ENCODE measurements at regions not wholly inside any gene's neighbourhood (a gene's known extent, or its start where the extent isn't known, plus 50 kb on each side); places are given as distances from the start of the nearest gene placed in this dataset.

- Histone ChIP-seq H3K9me3 (ENCODE audit: control insufficient read depth, insufficient read depth, low read length) (no peaks in the 10 kb centered on the region), H3K4me1 (ENCODE audit: control insufficient read depth, insufficient read depth, low read length) (no peaks in the 10 kb centered on the region), H3K4me3 (ENCODE audit: low read depth, low read length) (no peak overlapping the region), H3K36me3 (ENCODE audit: control insufficient read depth, insufficient read depth, low read length) (no peaks in the 10 kb centered on the region), H3K9ac (ENCODE audit: low read depth, low read length) (no peak overlapping the region), H3K27me3 (ENCODE audit: control insufficient read depth, insufficient read depth, low read length) (no peaks in the 10 kb centered on the region)
Observed at GRCh38 chr2:128577141-128577930, 258.7 kb upstream of the HS6ST1 start.

GRCh38 chr2:128578406-128579390 lies 260.0 kb upstream of the HS6ST1 start:
- no peaks in the 10 kb centered on the region for H3K27me3 ChIP-seq (ENCODE audit: control insufficient read depth, insufficient read depth, low read length)
- H3K36me3 ChIP-seq (ENCODE audit: control insufficient read depth, insufficient read depth, low read length): no peaks in the 10 kb centered on the region

GRCh38 chr2:128579825-128580224 lies 261.2 kb upstream of the HS6ST1 start:
- Histone ChIP-seq H3K9ac (ENCODE audit: low read depth, low read length) (no peak overlapping the region), H3K4me3 (ENCODE audit: low read depth, low read length) (no peak overlapping the region), H3K27me3 (ENCODE audit: control insufficient read depth, insufficient read depth, low read length) (no peaks in the 10 kb centered on the region), H3K4me1 (ENCODE audit: control insufficient read depth, insufficient read depth, low read length) (no peaks in the 10 kb centered on the region), H3K9me3 (ENCODE audit: control insufficient read depth, insufficient read depth, low read length) (no peaks in the 10 kb centered on the region), H3K36me3 (ENCODE audit: control insufficient read depth, insufficient read depth, low read length) (no peaks in the 10 kb centered on the region)

More at GRCh38 chr2:128578406-128579390, 260.0 kb upstream of the HS6ST1 start:
- Histone ChIP-seq H3K4me1 (ENCODE audit: control insufficient read depth, insufficient read depth, low read length) (no peaks in the 10 kb centered on the region), H3K9me3 (ENCODE audit: control insufficient read depth, insufficient read depth, low read length) (no peaks in the 10 kb centered on the region), H3K4me3 (ENCODE audit: low read depth, low read length) (no peak overlapping the region), H3K9ac (ENCODE audit: low read depth, low read length) (no peak overlapping the region)

GRCh38 chr2:128580988-128581848 lies 262.6 kb upstream of the HS6ST1 start:
- H3K36me3 ChIP-seq (ENCODE audit: control insufficient read depth, insufficient read depth, low read length): no peaks in the 10 kb centered on the region
- H3K9me3 ChIP-seq (ENCODE audit: control insufficient read depth, insufficient read depth, low read length): no peaks in the 10 kb centered on the region
- no peak overlapping the region for H3K4me3 ChIP-seq (ENCODE audit: low read depth, low read length)
- no peaks in the 10 kb centered on the region for H3K27me3 ChIP-seq (ENCODE audit: control insufficient read depth, insufficient read depth, low read length)
- H3K4me1 ChIP-seq (ENCODE audit: control insufficient read depth, insufficient read depth, low read length): no peaks in the 10 kb centered on the region
- no peak overlapping the region for H3K9ac ChIP-seq (ENCODE audit: low read depth, low read length)

- Histone ChIP-seq H3K4me1 (ENCODE audit: control insufficient read depth, insufficient read depth, low read length) (no peaks in the 10 kb centered on the region), H3K4me3 (ENCODE audit: low read depth, low read length) (no peak overlapping the region), H3K36me3 (ENCODE audit: control insufficient read depth, insufficient read depth, low read length) (no peaks in the 10 kb centered on the region), H3K9me3 (ENCODE audit: control insufficient read depth, insufficient read depth, low read length) (no peaks in the 10 kb centered on the region), H3K9ac (ENCODE audit: low read depth, low read length) (no peak overlapping the region), H3K27me3 (ENCODE audit: control insufficient read depth, insufficient read depth, low read length) (no peaks in the 10 kb centered on the region)
Observed at GRCh38 chr2:128581849-128582244, 263.2 kb upstream of the HS6ST1 start.

GRCh38 chr2:128584296-128584890 lies 265.7 kb upstream of the HS6ST1 start:
- no peaks in the 10 kb centered on the region for H3K4me1 ChIP-seq (ENCODE audit: control insufficient read depth, insufficient read depth, low read length)
- H3K9ac ChIP-seq (ENCODE audit: low read depth, low read length): no peak overlapping the region
- no peaks in the 10 kb centered on the region for H3K27me3 ChIP-seq (ENCODE audit: control insufficient read depth, insufficient read depth, low read length)
- no peaks in the 10 kb centered on the region for H3K36me3 ChIP-seq (ENCODE audit: control insufficient read depth, insufficient read depth, low read length)
- H3K9me3 ChIP-seq (ENCODE audit: control insufficient read depth, insufficient read depth, low read length): no peaks in the 10 kb centered on the region
- H3K4me3 ChIP-seq (ENCODE audit: low read depth, low read length): no peak overlapping the region

- Histone ChIP-seq H3K27me3 (ENCODE audit: control insufficient read depth, insufficient read depth, low read length) (no peaks in the 10 kb centered on the region), H3K9me3 (ENCODE audit: control insufficient read depth, insufficient read depth, low read length) (no peaks in the 10 kb centered on the region), H3K9ac (ENCODE audit: low read depth, low read length) (no peak overlapping the region), H3K4me1 (ENCODE audit: control insufficient read depth, insufficient read depth, low read length) (no peaks in the 10 kb centered on the region), H3K4me3 (ENCODE audit: low read depth, low read length) (no peak overlapping the region), H3K36me3 (ENCODE audit: control insufficient read depth, insufficient read depth, low read length) (no peaks in the 10 kb centered on the region)
Observed at GRCh38 chr2:128585706-128586105, 267.0 kb upstream of the HS6ST1 start.

- H3K9ac ChIP-seq (ENCODE audit: low read depth, low read length): no peak overlapping the region
- H3K27me3 ChIP-seq (ENCODE audit: control insufficient read depth, insufficient read depth, low read length): no peaks in the 10 kb centered on the region
- H3K9me3 ChIP-seq (ENCODE audit: control insufficient read depth, insufficient read depth, low read length): no peaks in the 10 kb centered on the region
- H3K4me1 ChIP-seq (ENCODE audit: control insufficient read depth, insufficient read depth, low read length): no peaks in the 10 kb centered on the region
- H3K36me3 ChIP-seq (ENCODE audit: control insufficient read depth, insufficient read depth, low read length): no peaks in the 10 kb centered on the region
- no peak overlapping the region for H3K4me3 ChIP-seq (ENCODE audit: low read depth, low read length)
Observed at GRCh38 chr2:128589681-128590080, 271.0 kb upstream of the HS6ST1 start.

- Histone ChIP-seq H3K4me3 (ENCODE audit: low read depth, low read length) (no peak overlapping the region), H3K9ac (ENCODE audit: low read depth, low read length) (no peak overlapping the region), H3K4me1 (ENCODE audit: control insufficient read depth, insufficient read depth, low read length) (no peaks in the 10 kb centered on the region), H3K36me3 (ENCODE audit: control insufficient read depth, insufficient read depth, low read length) (no peaks in the 10 kb centered on the region), H3K27me3 (ENCODE audit: control insufficient read depth, insufficient read depth, low read length) (no peaks in the 10 kb centered on the region), H3K9me3 (ENCODE audit: control insufficient read depth, insufficient read depth, low read length) (no peaks in the 10 kb centered on the region)
Observed at GRCh38 chr2:128590309-128591021, 271.8 kb upstream of the HS6ST1 start.

GRCh38 chr2:128591022-128591860 lies 272.6 kb upstream of the HS6ST1 start:
- H3K4me1 ChIP-seq (ENCODE audit: control insufficient read depth, insufficient read depth, low read length): no peaks in the 10 kb centered on the region
- H3K9me3 ChIP-seq (ENCODE audit: control insufficient read depth, insufficient read depth, low read length): no peaks in the 10 kb centered on the region
- no peak overlapping the region for H3K9ac ChIP-seq (ENCODE audit: low read depth, low read length)
- H3K36me3 ChIP-seq (ENCODE audit: control insufficient read depth, insufficient read depth, low read length): no peaks in the 10 kb centered on the region
- no peak overlapping the region for H3K4me3 ChIP-seq (ENCODE audit: low read depth, low read length)
- no peaks in the 10 kb centered on the region for H3K27me3 ChIP-seq (ENCODE audit: control insufficient read depth, insufficient read depth, low read length)
